DOHH2 (cell line): ENCODE measurements at regions not wholly inside any gene's neighbourhood (a gene's known extent, or its start where the extent isn't known, plus 50 kb on each side); places are given as distances from the start of the nearest gene placed in this dataset.

Source experiments
- CTCF ChIP-seq: fragments of 200-600 bp; sonication (generic); IDR thresholded peaks from one replicate; pipeline ENCODE4 v1.5.1; 2014; ENCODE audit warnings: antibody characterized with exemption, mild to moderate bottlenecking, low read depth, low read length; ENCODE audit not compliant: poor library complexity, severe bottlenecking
- EZH2phosphoT487 ChIP-seq: fragments of 200-600 bp; sonication (generic); IDR thresholded peaks from 2 replicates; pipeline ENCODE4 v1.6.1; 2017; ENCODE audit warnings: borderline replicate concordance, mild to moderate bottlenecking, antibody characterized with exemption, low read length, moderate library complexity, mixed read lengths

- no peak for TF ChIP-seq CTCF
- no peak for TF ChIP-seq EZH2phosphoT487
These were observed 88.9 kb downstream of the CCDC185 start for GRCh38 chr1:223482132-223482531.
